Type B pancreatic cell (in vitro differentiated cells): ENCODE measurements at regions not wholly inside any gene's neighbourhood (a gene's known extent, or its start where the extent isn't known, plus 50 kb on each side); places are given as distances from the start of the nearest gene placed in this dataset.

Experiments
- DNase-seq: peaks from one replicate; pipeline ENCODE4 v3.0.0; 2021; ENCODE audit warnings: mixed read lengths; ENCODE audit not compliant: unreplicated experiment; ENCODE audit errors: extremely low spot score
- H3K27ac Mint-ChIP-seq: 2 replicates; pipeline ENCODE4 v1.8.0; 2021; ENCODE audit warnings: mild to moderate bottlenecking, mixed read lengths
- H3K27me3 Mint-ChIP-seq: 2 replicates; pipeline ENCODE4 v1.8.0; 2021; ENCODE audit warnings: mixed read lengths
- H3K36me3 Mint-ChIP-seq: 2 replicates; pipeline ENCODE4 v1.8.0; 2021; ENCODE audit warnings: mixed read lengths
- H3K4me1 Mint-ChIP-seq: one replicate; pipeline ENCODE4 v1.8.0; 2021; ENCODE audit warnings: mixed read lengths; ENCODE audit not compliant: unreplicated experiment
- H3K4me3 Mint-ChIP-seq: 2 replicates; pipeline ENCODE4 v1.8.0; 2021; ENCODE audit warnings: mild to moderate bottlenecking, mixed read lengths
- H3K9me3 Mint-ChIP-seq: 2 replicates; pipeline ENCODE4 v1.8.0; 2021; ENCODE audit warnings: mixed read lengths
- TF ChIP-seq, protein P1 (sequence below): fragments of 200-600 bp; sonication (generic); conservative IDR thresholded peaks from 2 replicates; pipeline ENCODE4 v1.5.0; 2021; ENCODE audit warnings: antibody characterized with exemption, mild to moderate bottlenecking

DNA sequence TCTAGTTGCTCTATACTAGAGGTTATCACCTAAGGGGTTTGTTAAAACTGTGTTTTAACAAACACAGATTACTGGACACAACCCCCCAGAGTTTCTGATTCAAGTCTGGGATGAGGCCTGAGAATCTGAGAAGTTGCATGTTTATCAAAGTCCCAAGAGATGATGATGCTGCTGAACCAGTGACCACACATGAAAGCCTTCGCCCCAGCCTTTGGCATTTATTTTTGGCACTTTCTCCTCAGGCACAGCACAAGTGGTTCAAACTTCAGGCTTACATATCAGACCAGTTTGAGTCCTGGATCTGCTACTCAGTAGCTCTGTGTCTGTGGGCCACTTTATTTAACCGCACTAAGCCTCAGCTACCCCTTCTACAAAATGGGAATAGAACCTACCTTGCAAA is 407.2 kb upstream of the PIK3R1 start:
- Mint-ChIP-seq H3K4me3 (no peak overlapping the region), H3K36me3 (no peaks in the 10 kb centered on the region), H3K9me3 (peaks cover 2% of the 10 kb centered on the region), H3K27ac (no peak overlapping the region), H3K4me1 (peaks cover 5% of the 10 kb centered on the region), H3K27me3 (no peaks in the 10 kb centered on the region)
- TF ChIP-seq, protein P1, sequence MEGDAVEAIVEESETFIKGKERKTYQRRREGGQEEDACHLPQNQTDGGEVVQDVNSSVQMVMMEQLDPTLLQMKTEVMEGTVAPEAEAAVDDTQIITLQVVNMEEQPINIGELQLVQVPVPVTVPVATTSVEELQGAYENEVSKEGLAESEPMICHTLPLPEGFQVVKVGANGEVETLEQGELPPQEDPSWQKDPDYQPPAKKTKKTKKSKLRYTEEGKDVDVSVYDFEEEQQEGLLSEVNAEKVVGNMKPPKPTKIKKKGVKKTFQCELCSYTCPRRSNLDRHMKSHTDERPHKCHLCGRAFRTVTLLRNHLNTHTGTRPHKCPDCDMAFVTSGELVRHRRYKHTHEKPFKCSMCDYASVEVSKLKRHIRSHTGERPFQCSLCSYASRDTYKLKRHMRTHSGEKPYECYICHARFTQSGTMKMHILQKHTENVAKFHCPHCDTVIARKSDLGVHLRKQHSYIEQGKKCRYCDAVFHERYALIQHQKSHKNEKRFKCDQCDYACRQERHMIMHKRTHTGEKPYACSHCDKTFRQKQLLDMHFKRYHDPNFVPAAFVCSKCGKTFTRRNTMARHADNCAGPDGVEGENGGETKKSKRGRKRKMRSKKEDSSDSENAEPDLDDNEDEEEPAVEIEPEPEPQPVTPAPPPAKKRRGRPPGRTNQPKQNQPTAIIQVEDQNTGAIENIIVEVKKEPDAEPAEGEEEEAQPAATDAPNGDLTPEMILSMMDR = no peak
- no peak for DNase-seq

DNA sequence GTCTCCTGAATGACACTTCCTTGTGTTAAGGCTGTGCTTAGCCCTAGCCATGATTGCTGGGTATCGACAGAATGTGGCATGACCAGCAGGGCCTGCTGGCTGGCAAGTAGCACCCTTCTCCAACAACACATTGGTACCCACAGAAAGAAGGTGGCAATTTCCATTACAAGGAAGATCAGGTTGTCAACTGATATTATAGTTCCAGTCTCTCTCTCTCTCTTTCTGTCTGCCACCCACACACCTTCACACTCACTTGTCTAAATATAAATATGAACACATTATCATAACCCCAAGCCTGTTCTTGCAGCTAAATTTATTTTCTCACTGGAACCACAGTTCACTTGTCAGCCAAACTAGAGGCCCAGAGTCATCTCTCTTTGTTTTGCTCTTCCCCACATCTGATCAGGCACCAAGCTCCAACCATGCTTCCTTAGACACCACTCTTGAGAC is 408.1 kb upstream of the PIK3R1 start:
- peaks cover 7% of the 10 kb centered on the region for H3K9me3 Mint-ChIP-seq

DNA sequence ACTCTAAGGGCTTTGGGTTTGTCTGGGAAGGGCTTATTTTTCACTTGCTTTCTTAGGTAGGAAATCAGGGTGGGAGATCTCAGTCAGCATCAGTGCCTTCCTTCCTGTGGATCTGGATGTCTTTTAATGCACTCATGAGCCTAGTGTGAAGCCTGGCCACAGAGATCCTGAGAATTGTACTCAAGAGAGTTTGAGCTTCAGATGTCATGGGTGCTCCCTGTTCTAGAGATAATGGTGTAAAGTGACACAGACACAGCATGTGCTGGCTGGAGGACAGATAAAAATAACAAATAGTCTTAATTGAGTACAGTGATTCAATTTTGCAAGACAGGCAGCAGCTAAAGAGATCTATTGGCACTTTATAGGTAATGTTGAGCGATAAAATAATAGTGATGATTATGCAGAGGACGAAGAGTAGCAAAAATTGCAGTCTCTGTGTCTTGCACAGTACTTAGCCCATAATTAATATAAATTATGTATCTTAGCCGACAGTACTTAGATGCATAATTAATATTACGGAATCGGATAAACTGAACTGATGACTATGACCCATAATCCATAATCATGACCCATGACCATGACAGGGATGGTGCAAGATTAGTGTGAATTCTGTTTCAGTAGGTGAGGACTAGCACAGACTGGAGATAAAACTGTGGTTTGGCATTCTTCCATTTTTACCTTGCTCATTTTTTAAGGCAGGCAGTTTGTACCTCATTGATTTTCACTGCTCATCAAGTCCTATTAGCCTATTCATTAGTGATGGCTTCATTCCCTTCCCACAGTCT is 408.7 kb upstream of the PIK3R1 start:
- TF ChIP-seq, protein P1 = no peak
- DNase-seq = no peak
- peaks cover 5% of the 10 kb centered on the region for H3K4me1 Mint-ChIP-seq
- H3K4me3 Mint-ChIP-seq = no peak overlapping the region
- no peaks in the 10 kb centered on the region for H3K36me3 Mint-ChIP-seq
- peaks cover 7% of the 10 kb centered on the region for H3K9me3 Mint-ChIP-seq
- H3K27me3 Mint-ChIP-seq = no peaks in the 10 kb centered on the region
- H3K27ac Mint-ChIP-seq = no peak overlapping the region

More for the DNA sequence above, 408.1 kb upstream of the PIK3R1 start:
- no peaks in the 10 kb centered on the region for H3K36me3 Mint-ChIP-seq
- TF ChIP-seq, protein P1 = no peak
- no peak overlapping the region for H3K27ac Mint-ChIP-seq
- no peaks in the 10 kb centered on the region for H3K27me3 Mint-ChIP-seq
- peaks cover 5% of the 10 kb centered on the region for H3K4me1 Mint-ChIP-seq
- no peak overlapping the region for H3K4me3 Mint-ChIP-seq
- DNase-seq = no peak

DNA sequence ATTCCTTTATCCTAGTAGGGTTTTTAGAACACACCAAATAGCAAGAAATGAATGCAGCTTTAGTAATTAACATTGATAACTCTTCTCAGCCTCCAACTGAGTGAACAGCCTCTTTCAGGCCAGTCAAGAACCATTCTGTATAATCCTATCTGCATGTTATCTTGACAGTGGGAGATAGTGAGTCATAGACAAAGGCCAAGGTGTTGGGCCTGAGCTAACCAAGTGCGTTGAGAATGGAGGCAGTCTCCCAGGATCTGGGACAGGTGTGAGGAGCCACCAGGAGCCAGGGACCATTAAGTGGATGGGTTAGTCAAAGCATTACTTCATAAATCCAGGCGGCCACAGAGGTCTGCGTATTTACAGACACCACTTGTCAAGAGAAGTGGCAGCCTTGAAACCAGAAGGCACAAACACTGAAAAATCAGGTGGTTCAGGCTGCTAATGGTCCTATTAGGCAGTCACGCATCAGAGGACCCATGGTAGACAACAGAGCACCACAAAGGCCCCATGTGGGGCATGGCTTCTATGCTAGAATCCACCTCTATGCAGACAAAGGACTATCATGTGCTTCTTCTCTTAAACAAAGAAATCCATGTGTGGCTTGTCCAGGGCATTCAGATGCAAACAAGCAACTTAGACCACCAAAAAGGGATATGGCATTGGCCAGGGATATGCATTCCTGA is 409.7 kb upstream of the PIK3R1 start:
- H3K27me3 Mint-ChIP-seq = peaks cover 3% of the 10 kb centered on the region
- H3K27ac Mint-ChIP-seq = no peak overlapping the region
- no peaks in the 10 kb centered on the region for H3K36me3 Mint-ChIP-seq
- no peak for DNase-seq
- H3K9me3 Mint-ChIP-seq = peaks cover 7% of the 10 kb centered on the region
- no peak overlapping the region for H3K4me3 Mint-ChIP-seq
- H3K4me1 Mint-ChIP-seq = peaks cover 5% of the 10 kb centered on the region
- TF ChIP-seq, protein P1 = no peak

DNA sequence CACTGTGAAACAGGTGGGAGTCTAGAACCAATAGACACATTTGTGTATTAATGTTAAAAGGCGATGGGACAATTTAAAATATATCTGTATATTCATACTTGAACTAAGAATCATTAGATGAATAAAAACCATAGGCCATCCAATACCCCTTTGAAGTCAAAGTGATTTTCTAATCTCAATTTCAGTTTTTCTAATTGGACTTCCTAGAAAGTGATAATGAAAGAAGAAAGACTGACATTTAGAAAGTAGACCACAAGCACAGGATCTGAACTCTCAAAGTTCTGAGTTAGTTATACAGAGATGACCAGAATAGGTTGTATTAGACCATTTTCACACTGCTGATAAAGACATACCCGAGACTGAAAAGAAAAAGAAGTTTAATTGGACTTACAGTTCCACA is 412.8 kb upstream of the PIK3R1 start:
- peaks cover 24% of the 10 kb centered on the region for H3K9me3 Mint-ChIP-seq
- H3K36me3 Mint-ChIP-seq = no peaks in the 10 kb centered on the region
- no peak overlapping the region for H3K4me3 Mint-ChIP-seq
- no peak for DNase-seq
- no peak overlapping the region for H3K27ac Mint-ChIP-seq
- peaks cover 5% of the 10 kb centered on the region for H3K4me1 Mint-ChIP-seq
- TF ChIP-seq, protein P1 = no peak
- peaks cover 3% of the 10 kb centered on the region for H3K27me3 Mint-ChIP-seq
